ENCODE measurements at regions not wholly inside any gene's neighbourhood (a gene's known extent, or its start where the extent isn't known, plus 50 kb on each side); places are given as distances from the start of the nearest gene placed in this dataset.

GRCh38 chr5:6003040-6003825, 375.1 kb downstream of the MED10 start:
- Histone ChIP-seq H3K4me3 (no peak overlapping the region), H3K9me3 (no peaks in the 10 kb centered on the region), H3K27me3 (peaks cover 7% of the 10 kb centered on the region; the same call in 1 of the 2 replicates), H3K36me3 (no peaks in the 10 kb centered on the region)
- peak; percentile 23 for DNase-seq

DNA sequence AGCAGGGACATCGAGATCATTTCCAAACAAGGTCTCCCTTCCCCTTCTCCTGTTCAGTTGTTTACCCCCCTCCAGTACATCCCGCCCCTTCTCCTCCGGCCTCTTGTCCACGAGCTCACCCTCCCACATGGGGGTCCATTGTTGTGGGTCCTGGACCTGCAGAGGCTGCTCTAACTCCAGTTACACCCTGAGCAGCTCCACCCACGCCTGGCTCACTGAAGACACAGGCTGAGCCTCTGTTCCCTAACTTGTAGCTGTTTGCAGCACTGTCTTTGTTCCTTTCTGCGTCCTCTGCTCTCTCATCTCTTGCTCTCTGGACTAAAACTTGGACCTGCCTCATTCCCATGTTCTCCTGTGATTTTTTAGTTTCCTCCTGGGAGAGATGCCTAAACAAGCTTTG, 377.5 kb downstream of the MED10 start:
- Histone ChIP-seq H3K27me3 (peaks cover 7% of the 10 kb centered on the region; the same call in 1 of the 2 replicates), H3K4me3 (no peak overlapping the region), H3K36me3 (no peaks in the 10 kb centered on the region), H3K9me3 (peaks cover 5% of the 10 kb centered on the region)
- DNase-seq, result no peak

GRCh38 chr5:5995819-5996218, 382.5 kb downstream of the MED10 start:
- H3K27me3 ChIP-seq, result no peaks in the 10 kb centered on the region
- no peaks in the 10 kb centered on the region for H3K36me3 ChIP-seq
- no peak overlapping the region for H3K4me3 ChIP-seq
- peaks cover 26% of the 10 kb centered on the region for H3K9me3 ChIP-seq
- no peak for DNase-seq

- no peaks in the 10 kb centered on the region; the same call in 1 of the 2 replicates for H3K27me3 ChIP-seq
- no peak for DNase-seq
- no peaks in the 10 kb centered on the region for H3K9me3 ChIP-seq
- no peaks in the 10 kb centered on the region for H3K36me3 ChIP-seq
- H3K4me3 ChIP-seq, result no peak overlapping the region
Measured at GRCh38 chr5:5986492-5987178, 391.7 kb downstream of the MED10 start.

DNA sequence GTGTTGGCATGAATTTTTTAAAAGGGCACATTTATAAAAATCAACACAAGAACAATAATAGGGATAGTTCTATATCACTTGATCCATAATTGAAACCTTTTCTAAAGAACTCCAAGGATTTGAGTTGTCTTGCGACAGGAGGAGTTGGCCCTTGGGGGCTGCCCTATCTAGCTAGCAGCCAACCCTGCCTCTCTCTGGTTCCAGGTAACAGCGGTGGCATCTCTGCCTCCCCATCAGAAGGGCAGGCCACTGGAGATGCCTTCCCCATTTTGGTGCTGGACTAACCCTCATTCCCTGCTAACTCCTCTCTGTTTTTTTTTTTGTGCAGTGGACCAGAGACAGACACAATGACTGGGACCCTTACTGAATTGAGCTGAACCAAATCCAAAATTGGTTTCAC, 393.0 kb downstream of the MED10 start:
- DNase-seq, result no peak
- no peak overlapping the region for H3K4me3 ChIP-seq
- H3K27me3 ChIP-seq, result no peaks in the 10 kb centered on the region; the same call in 1 of the 2 replicates
- H3K36me3 ChIP-seq, result no peaks in the 10 kb centered on the region
- no peaks in the 10 kb centered on the region for H3K9me3 ChIP-seq

- Histone ChIP-seq H3K36me3 (no peaks in the 10 kb centered on the region), H3K4me3 (no peak overlapping the region), H3K9me3 (no peaks in the 10 kb centered on the region), H3K27me3 (no peaks in the 10 kb centered on the region; the same call in 1 of the 2 replicates)
- DNase-seq, result no peak
Measured at GRCh38 chr5:5983261-5983980, 394.9 kb downstream of the MED10 start.

DNA sequence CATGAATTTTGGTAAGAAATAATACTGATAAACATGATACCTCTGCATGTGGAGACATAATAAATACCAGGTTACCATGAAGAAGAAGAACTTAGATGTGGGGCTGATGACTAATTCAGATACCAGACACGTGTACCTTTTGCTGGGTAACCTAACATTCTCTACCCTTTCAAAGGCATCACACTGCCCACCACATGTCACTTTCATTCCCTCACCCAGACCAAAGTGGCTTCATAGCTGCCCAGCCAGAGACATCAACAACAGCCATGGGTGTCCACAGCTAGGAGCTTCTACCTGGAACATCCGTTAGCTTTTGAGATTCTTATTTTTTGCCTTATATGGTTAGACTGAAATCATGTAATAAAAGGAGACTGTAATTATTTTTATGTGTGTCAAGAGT, 396.8 kb downstream of the MED10 start:
- Histone ChIP-seq H3K9me3 (no peaks in the 10 kb centered on the region), H3K4me3 (no peak overlapping the region), H3K36me3 (no peaks in the 10 kb centered on the region), H3K27me3 (no peaks in the 10 kb centered on the region)
- no peak for DNase-seq

DNA sequence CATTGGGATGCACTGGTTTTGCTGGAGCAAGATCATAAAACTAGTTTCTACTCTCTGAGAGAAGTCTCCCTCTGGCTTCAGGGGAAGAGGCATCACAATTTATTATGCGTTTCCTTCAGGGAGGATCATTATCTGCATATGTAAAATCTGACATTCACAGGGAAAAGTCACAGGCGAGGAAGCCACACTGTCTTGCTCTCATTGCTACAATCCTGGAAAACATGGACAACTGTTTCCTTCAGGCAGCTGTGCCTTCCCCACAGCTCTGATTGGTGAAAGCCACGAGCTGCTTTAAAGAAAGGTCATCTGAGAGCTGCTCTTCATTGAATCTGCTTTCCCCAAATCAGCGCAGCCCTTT, 397.8 kb downstream of the MED10 start:
- Histone ChIP-seq H3K9me3 (no peaks in the 10 kb centered on the region), H3K36me3 (no peaks in the 10 kb centered on the region), H3K27me3 (no peaks in the 10 kb centered on the region), H3K4me3 (no peak overlapping the region)
- no peak for DNase-seq

DNA sequence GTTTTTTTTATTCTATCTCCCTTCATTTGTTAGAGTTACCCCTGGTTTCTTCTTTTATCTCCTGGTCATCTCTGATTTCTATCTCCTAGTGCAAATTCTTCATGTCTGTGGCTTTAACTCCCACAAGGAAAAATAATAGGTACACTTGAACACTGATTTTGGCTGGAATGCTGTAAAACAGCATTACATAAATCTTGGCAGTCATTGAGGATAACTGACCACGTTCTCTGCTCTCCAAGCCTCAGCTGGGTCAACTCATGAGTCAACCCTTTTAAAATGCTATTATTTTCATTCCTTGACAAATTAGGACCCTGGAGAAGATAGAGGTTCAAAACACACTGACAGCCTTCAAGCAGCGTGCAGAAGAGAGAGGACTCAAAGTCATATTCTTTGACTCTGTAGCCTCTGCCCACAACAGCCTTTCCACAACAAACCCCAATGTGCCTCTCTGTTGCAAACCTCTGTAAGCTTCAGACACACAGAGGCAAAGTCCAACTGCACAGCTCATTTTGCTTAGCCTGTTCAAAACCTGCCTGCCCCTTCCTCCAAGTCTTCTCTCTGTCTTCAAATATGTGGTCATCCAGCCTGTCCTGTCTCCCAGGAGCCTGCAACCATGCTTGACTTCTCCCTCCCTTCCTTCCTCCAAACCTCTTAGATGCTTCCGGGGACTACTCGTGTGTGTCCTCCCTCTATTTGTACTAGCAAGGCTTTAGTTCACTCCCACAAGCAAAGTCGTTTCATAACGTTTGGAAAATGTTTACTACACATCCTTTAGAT, 398.4 kb downstream of the MED10 start:
- no peaks in the 10 kb centered on the region for H3K36me3 ChIP-seq
- no peak for DNase-seq
- H3K9me3 ChIP-seq, result no peaks in the 10 kb centered on the region
- H3K27me3 ChIP-seq, result no peaks in the 10 kb centered on the region
- no peak overlapping the region for H3K4me3 ChIP-seq

DNA sequence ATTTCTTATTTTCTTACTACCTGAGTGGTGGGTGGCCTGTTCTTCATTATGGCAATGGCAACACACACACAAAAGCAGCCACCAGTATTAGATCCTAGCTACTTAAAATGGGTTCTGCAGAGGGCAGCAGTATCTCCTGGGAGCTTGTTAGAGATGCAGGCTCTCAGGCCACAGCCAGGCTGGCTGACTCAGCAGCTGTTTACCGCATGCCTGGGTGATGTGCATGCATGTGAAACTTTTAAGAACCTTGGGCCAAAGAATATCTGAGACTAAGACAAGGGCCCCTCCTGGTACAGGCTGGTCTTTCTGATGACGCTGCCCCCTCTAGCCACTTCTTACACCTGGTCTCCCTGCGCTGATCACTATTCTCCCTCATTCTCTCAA, 399.0 kb downstream of the MED10 start:
- H3K27me3 ChIP-seq, result no peaks in the 10 kb centered on the region
- peak; percentile 74 for DNase-seq
- no peaks in the 10 kb centered on the region for H3K9me3 ChIP-seq
- H3K4me3 ChIP-seq, result no peak overlapping the region
- H3K36me3 ChIP-seq, result no peaks in the 10 kb centered on the region

DNA sequence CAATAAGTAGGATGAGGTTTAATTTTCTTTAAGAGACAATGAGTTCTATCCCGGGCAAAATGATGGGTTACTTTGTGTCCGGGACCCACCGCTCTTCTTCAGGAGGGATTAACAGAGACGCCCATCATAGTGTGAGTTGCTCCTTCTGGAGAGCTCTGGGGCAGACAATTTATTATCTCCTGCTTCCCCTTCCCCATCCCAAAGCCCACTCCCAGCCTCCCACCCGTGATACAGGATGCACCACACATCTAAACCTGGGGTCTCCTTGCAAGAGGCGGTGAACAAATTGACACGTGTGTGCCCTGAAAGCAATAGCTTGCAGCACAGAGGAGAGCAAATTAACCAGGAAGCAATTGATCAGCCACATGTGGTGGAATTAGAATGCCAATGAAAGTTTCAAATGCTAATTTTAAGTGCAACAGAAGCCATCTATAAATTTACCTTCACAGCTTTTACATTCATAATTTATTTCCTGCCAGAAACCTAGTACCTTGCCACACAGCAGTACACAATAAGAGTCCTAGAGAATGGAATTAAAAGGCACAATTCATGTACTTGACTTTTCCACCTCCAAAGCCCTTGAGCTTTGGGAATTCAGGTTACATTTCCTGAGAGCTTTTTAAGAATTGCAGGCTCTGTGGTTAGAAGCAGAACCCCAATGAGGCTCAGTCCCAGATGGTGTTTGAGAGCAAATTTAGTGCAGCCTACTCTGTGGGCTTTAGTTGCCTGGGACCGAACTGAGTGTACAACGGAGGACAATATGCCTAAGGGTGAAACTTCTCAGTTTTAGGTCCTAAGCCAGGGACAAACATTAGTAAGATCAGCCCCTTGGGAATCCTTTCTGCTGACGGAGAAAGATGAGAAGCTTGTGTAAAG, 399.6 kb downstream of the MED10 start:
- Histone ChIP-seq H3K9me3 (no peaks in the 10 kb centered on the region), H3K27me3 (no peaks in the 10 kb centered on the region), H3K36me3 (no peaks in the 10 kb centered on the region), H3K4me3 (no peak overlapping the region)
- DNase-seq, result no peak

DNA sequence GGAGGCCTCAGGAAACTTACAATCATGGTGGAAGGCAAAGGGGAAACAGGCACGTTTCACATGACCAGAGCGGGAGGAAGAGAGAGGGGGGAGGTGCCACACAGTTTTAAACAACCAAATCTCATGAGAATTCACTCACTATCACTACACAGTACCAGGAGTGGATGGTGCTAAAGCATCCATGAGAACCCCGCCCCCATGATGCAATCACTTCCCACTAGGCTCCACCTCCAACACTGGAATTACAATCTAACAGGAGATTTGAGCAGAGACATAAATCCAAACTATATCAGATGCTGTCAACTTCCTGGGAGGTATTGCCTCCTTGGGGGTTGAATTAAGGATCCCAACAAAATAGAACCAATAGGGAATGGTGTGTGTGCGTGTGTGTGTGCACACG, 407.1 kb downstream of the MED10 start:
- H3K36me3 ChIP-seq, result no peaks in the 10 kb centered on the region
- no peak for DNase-seq
- H3K4me3 ChIP-seq, result no peak overlapping the region
- no peaks in the 10 kb centered on the region for H3K9me3 ChIP-seq
- H3K27me3 ChIP-seq, result no peaks in the 10 kb centered on the region; the same call in 1 of the 2 replicates

DNA sequence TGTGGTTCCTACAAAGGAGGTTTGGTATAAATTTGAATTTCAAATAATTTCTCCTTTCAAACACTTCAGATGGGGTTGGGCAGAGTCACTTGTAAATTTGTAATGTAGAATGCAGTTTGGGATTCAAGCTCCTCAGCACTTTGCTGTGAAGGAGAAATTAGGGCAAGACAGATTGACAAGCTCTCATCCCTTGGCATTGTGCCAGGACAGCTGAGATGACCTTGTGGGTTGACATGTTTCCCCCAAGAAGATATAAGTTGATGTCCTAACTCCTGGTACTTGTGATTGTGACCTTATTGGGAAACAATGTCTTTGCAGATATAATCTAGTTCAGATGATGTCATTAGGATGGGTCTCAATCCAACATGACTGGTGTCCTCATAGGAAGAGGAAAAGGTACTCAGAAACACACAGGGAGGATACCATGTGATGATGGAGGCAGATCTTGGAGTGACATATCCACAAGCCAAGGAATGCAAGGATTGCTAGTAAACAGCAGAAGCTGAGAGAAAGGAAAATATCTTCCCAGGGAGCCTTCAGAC, 408.3 kb downstream of the MED10 start:
- no peak for DNase-seq
- Histone ChIP-seq H3K4me3 (no peak overlapping the region), H3K9me3 (no peaks in the 10 kb centered on the region), H3K27me3 (no peaks in the 10 kb centered on the region; the same call in 1 of the 2 replicates), H3K36me3 (no peaks in the 10 kb centered on the region)

DNA sequence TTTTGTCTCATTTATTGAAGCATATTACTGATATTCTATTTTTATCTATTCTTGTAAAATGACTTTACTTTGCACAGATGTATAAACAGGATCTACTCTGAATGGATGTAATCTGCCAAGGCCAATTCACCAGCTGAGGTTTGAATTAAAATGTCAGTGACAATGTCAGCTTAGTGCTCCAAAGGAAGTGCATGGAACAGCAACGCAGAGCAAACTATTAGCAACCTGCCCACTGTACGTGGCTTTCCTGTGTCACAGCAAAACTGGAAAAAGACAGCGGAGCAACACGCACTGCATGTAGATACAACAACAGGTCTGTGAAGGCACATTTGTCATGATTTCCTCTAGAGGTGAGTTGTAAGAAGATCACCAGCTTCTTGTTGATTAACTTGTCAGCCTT, 409.4 kb downstream of the MED10 start:
- H3K36me3 ChIP-seq, result no peaks in the 10 kb centered on the region
- no peaks in the 10 kb centered on the region; the same call in 1 of the 2 replicates for H3K27me3 ChIP-seq
- no peak overlapping the region for H3K4me3 ChIP-seq
- no peak for DNase-seq
- no peaks in the 10 kb centered on the region for H3K9me3 ChIP-seq

DNA sequence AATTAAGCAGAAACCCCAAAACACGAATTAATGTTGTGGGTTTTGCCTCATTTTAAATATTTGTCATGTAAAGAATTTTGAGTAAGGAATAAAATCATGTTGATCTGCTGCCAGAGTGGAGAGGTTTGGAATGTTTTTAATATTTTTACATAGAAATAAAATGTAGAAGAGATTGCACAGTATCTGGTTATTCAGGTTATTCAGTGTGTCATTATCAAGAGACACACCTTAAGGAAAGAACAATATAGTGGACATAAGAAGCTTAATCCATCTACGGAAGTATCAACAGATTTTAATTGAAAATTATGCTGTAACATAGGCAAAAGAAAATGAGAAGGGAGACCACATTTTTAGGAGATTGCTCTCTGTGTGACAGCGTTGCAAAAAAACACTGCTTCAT, 410.4 kb downstream of the MED10 start:
- Histone ChIP-seq H3K9me3 (no peaks in the 10 kb centered on the region), H3K4me3 (no peak overlapping the region), H3K27me3 (no peaks in the 10 kb centered on the region; the same call in 1 of the 2 replicates), H3K36me3 (no peaks in the 10 kb centered on the region)
- no peak for DNase-seq

GRCh38 chr5:5967373-5967772, 411.0 kb downstream of the MED10 start:
- H3K9me3 ChIP-seq, result no peaks in the 10 kb centered on the region
- no peak overlapping the region for H3K4me3 ChIP-seq
- no peak for DNase-seq
- H3K27me3 ChIP-seq, result no peaks in the 10 kb centered on the region; the same call in 1 of the 2 replicates
- no peaks in the 10 kb centered on the region for H3K36me3 ChIP-seq

All from MG63 (cell line).